NCI-H1436 treated with DMSO at 0.1 percent for 48 hours (cell line): ENCODE measurements at regions not wholly inside any gene's neighbourhood (a gene's known extent, or its start where the extent isn't known, plus 50 kb on each side); places are given as distances from the start of the nearest gene placed in this dataset.
"Not testable (repeated sequence)": the region's sequence is repeated elsewhere in the genome, so short reads cannot be mapped to it uniquely, and the experiment has no call there.

Experiments
- DNase-seq: peaks from one replicate; lab custom pipeline; 2025; lab: John Stamatoyannopoulos, UW

GRCh38 chr4:188437535-188437934 lies 298.3 kb downstream of the TRIML1 start:
- DNase-seq, result no peak

DNA sequence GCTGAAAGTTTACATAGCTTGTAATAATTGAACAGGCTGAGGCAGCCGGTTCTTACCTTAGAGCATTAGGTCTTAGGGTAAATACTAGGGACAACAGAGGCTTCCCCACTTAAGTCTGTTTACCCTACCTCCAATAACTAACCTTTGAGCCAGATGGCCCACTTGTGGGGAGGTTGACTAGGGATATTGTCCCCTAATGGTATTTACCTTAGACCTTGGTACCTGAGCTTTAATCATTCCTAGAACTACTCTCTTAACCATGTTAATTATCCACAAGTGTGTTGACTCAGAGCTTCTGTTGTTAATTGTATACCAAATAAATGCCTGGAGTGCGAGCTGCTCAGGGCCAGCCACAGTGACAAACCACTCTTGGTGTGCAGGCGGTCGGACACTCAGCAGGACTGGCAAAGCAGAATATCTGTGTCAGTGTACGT lies 299.2 kb downstream of the TRIML1 start:
- not testable (repeated sequence) for DNase-seq

GRCh38 chr4:188439641-188440311 lies 300.5 kb downstream of the TRIML1 start:
- DNase-seq, result no peak

- no peak for DNase-seq
These were observed 305.3 kb downstream of the TRIML1 start for GRCh38 chr4:188444500-188444899.

- not testable (repeated sequence) for DNase-seq
These were observed 309.8 kb downstream of the TRIML1 start for GRCh38 chr4:188448996-188449395.

GRCh38 chr4:188450571-188450970 lies 311.3 kb downstream of the TRIML1 start:
- DNase-seq, result no peak

DNA sequence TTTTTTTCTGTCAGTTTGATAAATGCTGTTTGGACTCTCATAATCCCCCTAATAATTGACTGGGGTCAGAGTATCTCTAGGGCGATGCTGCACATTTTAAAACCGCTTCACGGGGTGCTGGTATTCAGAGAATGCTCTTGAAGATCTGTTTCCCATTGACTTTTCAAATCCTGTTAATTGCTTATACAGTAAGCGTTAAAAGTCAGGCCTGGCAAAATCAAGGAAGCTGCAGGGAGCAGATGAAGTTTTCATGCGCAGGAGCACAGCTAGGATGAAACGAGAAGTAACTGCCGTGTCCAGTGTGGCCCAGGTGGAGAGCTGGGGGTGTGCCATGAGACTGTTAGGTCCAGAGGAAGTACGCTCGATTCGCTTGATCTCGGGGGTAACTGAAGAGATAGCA lies 312.9 kb downstream of the TRIML1 start:
- no peak for DNase-seq

DNA sequence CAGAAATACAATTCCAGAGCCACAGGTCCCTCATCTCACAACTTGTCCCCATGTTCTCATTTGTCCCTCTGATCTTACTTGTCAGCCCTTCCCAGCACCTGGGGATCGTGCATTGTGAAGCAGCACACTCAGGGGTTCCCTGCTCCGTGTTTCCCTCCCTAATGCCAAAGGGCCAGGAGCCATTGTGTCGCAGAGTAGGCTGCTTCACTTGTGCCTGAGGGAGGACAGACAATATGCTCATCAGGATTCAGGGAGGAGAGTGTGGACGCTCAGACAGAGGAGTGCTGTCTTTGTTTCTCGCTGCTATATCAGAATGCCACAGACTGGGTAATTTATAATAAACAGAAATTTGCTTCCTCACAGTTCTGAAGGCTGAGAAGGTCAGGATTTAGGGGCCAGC lies 315.3 kb downstream of the TRIML1 start:
- no peak for DNase-seq

GRCh38 chr4:188455062-188455752 lies 316.0 kb downstream of the TRIML1 start:
- no peak for DNase-seq

DNA sequence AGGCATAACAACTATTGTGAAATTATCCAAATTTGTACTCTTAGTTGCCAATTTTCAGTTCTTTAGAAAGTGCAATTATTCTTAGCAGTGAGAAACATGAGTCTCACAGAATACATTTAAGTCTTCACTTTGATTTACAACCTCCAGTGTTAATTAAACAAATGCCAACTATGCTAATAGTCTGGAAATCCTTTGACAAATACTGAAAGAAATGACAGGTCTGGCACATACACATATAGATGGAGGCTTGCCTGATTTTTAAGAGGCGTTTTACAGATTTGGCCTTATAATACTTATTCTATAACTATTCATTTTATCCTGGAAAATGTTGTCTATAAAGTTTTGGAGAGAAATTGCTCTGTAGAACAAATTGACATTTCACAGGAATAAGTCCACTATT lies 320.1 kb downstream of the TRIML1 start:
- DNase-seq, result no peak

DNA sequence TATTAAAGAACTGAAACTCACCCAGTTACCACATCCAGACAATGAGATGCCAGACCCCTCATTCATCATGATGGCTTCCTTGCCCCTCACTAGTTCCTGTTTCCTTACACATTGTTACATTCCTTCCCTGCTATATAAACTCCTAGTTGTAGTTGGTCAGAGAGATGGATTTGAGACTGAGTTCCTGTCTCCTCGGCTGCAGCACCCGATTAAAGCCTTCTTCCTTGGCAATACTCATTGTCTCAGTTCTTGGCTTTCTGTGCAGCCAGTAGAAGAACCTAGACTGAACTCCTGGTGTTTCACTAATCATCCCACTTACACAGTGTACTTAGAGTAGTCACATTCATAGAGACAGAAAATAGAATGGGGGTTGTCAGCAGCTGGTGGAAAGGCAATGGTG lies 324.7 kb downstream of the TRIML1 start:
- DNase-seq, result no peak

GRCh38 chr4:188466001-188466400 lies 326.8 kb downstream of the TRIML1 start:
- no peak for DNase-seq

- no peak for DNase-seq
These were observed 345.0 kb downstream of the TRIML1 start for GRCh38 chr4:188484256-188484655.

DNA sequence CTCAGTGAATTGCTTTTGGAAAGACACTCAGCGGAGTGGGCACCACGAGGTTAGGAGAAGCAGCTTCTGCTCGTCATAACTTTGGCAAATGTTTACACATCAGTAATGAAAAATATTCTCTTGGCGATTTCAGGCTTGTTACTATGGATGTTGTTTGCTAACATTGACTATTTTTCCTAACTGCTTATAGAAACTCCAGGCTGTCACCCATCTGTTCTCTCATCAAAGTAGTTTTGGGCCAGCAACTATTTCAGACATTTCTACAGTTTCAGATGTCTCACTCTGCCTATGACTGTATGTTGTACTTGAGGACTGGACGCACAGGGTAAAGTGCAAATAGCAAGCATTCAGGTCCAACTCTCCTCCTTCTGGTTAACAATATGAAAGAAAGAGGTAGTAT lies 346.7 kb downstream of the TRIML1 start:
- DNase-seq, result no peak

DNA sequence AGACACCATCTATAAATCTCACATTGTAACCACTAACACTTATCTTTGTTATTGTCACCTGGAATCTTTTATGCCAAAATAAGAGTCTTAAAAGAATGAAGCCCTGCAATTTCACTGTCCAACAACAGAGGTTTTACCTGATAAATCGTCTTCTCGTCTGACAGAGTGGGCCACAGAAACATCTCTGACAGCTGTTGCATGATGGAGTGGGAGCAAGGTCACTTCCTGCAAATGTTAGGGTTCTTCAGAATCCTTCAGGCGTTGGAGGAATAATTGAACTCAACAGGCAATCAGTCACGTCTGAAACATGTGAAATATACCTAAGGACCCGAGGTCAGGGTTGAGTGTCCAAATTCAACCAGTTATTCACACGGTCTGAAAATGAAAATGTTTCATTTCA lies 353.6 kb downstream of the TRIML1 start:
- no peak for DNase-seq

- no peak for DNase-seq
These were observed 355.9 kb downstream of the TRIML1 start for GRCh38 chr4:188495169-188495568.

GRCh38 chr4:188511431-188511830 lies 372.2 kb downstream of the TRIML1 start:
- no peak for DNase-seq

- DNase-seq, result no peak
These were observed 393.5 kb downstream of the TRIML1 start for GRCh38 chr4:188532751-188533150.

DNA sequence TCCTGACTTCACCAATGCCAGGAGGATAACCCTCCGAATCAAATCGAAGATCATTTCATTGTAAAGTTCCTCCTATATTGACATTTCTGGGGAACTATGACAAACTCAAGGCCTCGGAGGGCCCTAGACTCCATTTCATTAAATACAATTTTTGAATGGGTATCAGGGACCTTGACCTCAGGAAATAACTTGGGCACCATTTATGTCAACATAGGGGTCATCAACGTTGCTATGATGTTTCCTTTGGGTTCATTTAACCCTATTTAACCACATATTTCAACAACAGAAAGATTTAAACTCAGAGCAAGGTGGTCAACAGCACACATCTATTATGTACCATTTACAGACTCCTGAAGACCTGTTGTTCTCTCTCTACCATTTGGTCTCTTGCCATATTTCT lies 395.1 kb downstream of the TRIML1 start:
- no peak for DNase-seq

DNA sequence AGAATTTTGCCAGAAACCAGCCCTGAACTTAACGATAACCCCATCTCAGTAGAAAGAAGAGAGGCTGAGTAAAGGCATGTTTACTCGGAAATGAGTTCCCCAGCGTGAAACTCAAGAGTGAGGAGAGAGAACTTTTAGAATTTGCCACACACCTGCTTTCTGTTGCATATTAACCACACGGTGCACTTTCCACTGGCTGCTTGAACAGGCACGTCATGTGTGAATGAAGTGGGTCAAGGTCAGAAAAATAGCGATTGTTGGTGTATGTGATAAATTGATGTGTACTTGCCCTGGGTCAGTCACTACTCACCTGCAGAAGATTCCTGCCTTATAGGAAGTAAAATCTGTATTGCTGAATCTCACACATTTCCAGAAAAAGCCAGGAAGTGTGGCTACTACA lies 395.7 kb downstream of the TRIML1 start:
- no peak for DNase-seq

DNA sequence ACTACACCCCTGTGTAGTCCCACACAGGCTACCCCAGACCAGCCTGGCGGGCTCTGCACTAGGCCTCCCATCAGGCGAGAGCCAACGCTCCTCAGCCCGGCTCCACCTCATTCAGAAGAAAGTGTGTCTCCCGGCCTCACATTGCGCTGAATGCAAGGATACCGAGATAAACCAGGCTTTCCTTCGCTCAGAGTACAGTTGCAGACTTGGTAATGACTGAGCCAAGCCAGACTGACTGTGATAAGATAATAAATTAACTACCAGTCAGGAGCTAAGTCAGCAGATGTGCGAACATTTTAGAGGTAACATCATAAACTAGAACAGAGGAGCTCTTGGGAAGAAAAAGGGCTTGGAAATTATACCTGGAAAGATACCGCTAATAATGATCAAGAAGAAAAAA lies 397.6 kb downstream of the TRIML1 start:
- DNase-seq, result no peak

DNA sequence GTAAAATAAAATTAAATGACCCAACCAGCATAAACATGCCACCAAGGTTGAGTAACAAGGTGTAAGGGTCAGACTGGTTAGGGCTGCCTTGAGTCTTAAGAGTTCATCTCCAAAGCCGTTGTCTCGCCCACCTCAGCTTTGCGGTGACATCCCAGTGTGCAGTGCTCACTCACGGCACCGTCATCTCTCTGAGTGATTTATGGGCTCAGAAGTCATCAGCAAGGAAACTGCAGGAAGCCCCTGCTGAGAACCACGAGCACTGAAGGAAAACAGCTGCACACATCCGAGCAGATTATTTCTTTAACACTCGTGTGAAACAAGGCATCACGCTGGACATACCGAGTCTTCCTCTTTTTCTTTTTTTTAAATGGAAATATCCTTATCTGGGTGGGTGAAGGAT lies 411.1 kb downstream of the TRIML1 start:
- no peak for DNase-seq

GRCh38 chr4:188551156-188551555 lies 411.9 kb downstream of the TRIML1 start:
- no peak for DNase-seq

GRCh38 chr4:188552741-188553275 lies 413.6 kb downstream of the TRIML1 start:
- no peak for DNase-seq
